H1 (cell line): ENCODE measurements at regions not wholly inside any gene's neighbourhood (a gene's known extent, or its start where the extent isn't known, plus 50 kb on each side); places are given as distances from the start of the nearest gene placed in this dataset.

Experiments
- CTCF ChIA-PET: fragments of 300-600 bp; sonication (Branson Sonifier 250); formaldehyde crosslinking; loops from one replicate; lab custom pipeline; 2021; ENCODE audit not compliant: partially characterized antibody; lab: Charles Lee
- POLR2A ChIA-PET: fragments of 300-600 bp; sonication (Branson Sonifier 250); formaldehyde crosslinking; loops from one replicate; lab custom pipeline; 2021; ENCODE audit warnings: inconsistent platforms; ENCODE audit not compliant: partially characterized antibody; lab: Charles Lee
- DNase-seq, 2 experiments: peaks; one replicate each; pipeline versions ENCODE4 v3.0.0 to v3.0.0-alpha.2; 2010 to 2022; ENCODE audit warnings: low spot score in 2 of 2, low read depth in 1 of 2, mixed read lengths in 1 of 2
- FAIRE-seq: peaks from 2 replicates; lab custom pipeline; 2011; peaks lifted over from hg19 to GRCh38; lab: Jason Lieb, UNC
- H2AFZ ChIP-seq: 2 replicates; pipeline ENCODE4 v1.8.1; 2012; ENCODE audit warnings: low read length, inconsistent platforms
- H2AK5ac ChIP-seq: 2 replicates; pipeline ENCODE4 v1.6.1; 2013; ENCODE audit warnings: low read depth, low read length
- H2BK120ac ChIP-seq: replicated peaks from 2 replicates; pipeline ENCODE3; 2013; ENCODE audit warnings: low read depth, low read length, inconsistent platforms
- H2BK12ac ChIP-seq: 2 replicates; pipeline ENCODE4 v1.6.1; 2013; ENCODE audit warnings: low read depth, low read length
- H2BK15ac ChIP-seq: 2 replicates; pipeline ENCODE4 v1.6.1; 2013; ENCODE audit warnings: low read length
- H2BK20ac ChIP-seq: 2 replicates; pipeline ENCODE4 v1.6.1; 2013; ENCODE audit warnings: low read length
- H2BK5ac ChIP-seq: 2 replicates; pipeline ENCODE4 v1.6.1; 2013; ENCODE audit warnings: low read depth, low read length
- H3K14ac ChIP-seq: 2 replicates; pipeline ENCODE4 v1.6.1; 2013; ENCODE audit warnings: inconsistent platforms; ENCODE audit not compliant: insufficient read length
- H3K18ac ChIP-seq: 2 replicates; pipeline ENCODE4 v1.6.1; 2013; ENCODE audit warnings: low read length; ENCODE audit errors: extremely low read depth
- H3K23ac ChIP-seq: 2 replicates; pipeline ENCODE4 v1.6.1; 2013; ENCODE audit warnings: inconsistent platforms; ENCODE audit not compliant: insufficient read length
- H3K23me2 ChIP-seq: 2 replicates; pipeline ENCODE4 v1.6.1; 2013; ENCODE audit warnings: low read depth, low read length
- H3K27ac ChIP-seq: 2 replicates; pipeline ENCODE4 v1.6.1; 2011; ENCODE audit warnings: low read depth, low read length, inconsistent platforms
- H3K27me3 ChIP-seq, 4 experiments: replicated peaks in 1 of 4; 1 replicate in 1 of 4; 2 replicates in 3 of 4; pipeline versions ENCODE4 v1.6.1 to v1.8.1; 2011 to 2013; ENCODE audit warnings: low read length in 3 of 4, mild to moderate bottlenecking in 3 of 4, inconsistent platforms in 2 of 4, mixed read lengths in 2 of 4, moderate library complexity in 1 of 4; ENCODE audit not compliant: control insufficient read depth in 3 of 4, insufficient read depth in 3 of 4; ENCODE audit errors: extremely low read depth in 1 of 4
- H3K36me3 ChIP-seq, 4 experiments: 2 replicates each; pipeline versions ENCODE4 v1.6.1 to v1.8.1; 2011 to 2013; ENCODE audit warnings: mild to moderate bottlenecking in 4 of 4, low read length in 3 of 4, moderate library complexity in 2 of 4, control low read depth in 1 of 4, inconsistent platforms in 1 of 4; ENCODE audit not compliant: insufficient read depth in 4 of 4, control insufficient read depth in 2 of 4
- H3K4ac ChIP-seq: replicated peaks from 2 replicates; pipeline ENCODE3; 2013; ENCODE audit warnings: low read length, low read depth, mixed read lengths, inconsistent platforms; ENCODE audit not compliant: insufficient read length
- H3K4me1 ChIP-seq, 4 experiments: replicated peaks in 1 of 4; 1 replicate in 1 of 4; 2 replicates in 3 of 4; pipeline versions ENCODE4 v1.6.1 to v1.8.1; 2011 to 2013; ENCODE audit warnings: low read length in 3 of 4, inconsistent platforms in 2 of 4, mixed read lengths in 1 of 4; ENCODE audit not compliant: insufficient read depth in 4 of 4, control insufficient read depth in 3 of 4
- H3K4me2 ChIP-seq, 2 experiments: 2 replicates each; pipeline versions ENCODE4 v1.6.1 to v1.8.1; 2011 to 2013; ENCODE audit warnings: low read depth in 2 of 2, low read length in 2 of 2, control low read depth in 1 of 2, inconsistent platforms in 1 of 2, mild to moderate bottlenecking in 1 of 2; ENCODE audit not compliant: insufficient read depth in 1 of 2
- H3K4me3 ChIP-seq, 4 experiments: fragments of 200-600, 300-600 bp in 1 of 4; sonication (generic), shearing (Covaris generic), sonication (Bioruptor Twin) in 1 of 4; 2 replicates each; pipeline versions ENCODE4 v1.5.1 to v1.8.1; 2011 to 2016; ENCODE audit warnings: low read length in 4 of 4, low read depth in 3 of 4, control low read depth in 2 of 4, inconsistent platforms in 2 of 4, mild to moderate bottlenecking in 2 of 4, mixed read lengths in 1 of 4, moderate library complexity in 1 of 4; ENCODE audit not compliant: insufficient read depth in 2 of 4; ENCODE audit errors: extremely low read depth in 1 of 4
- H3K56ac ChIP-seq: replicated peaks from 2 replicates; pipeline ENCODE3; 2013; ENCODE audit warnings: low read depth, mild to moderate bottlenecking, mixed read lengths, low read length, inconsistent platforms; ENCODE audit not compliant: insufficient read length
- H3K79me1 ChIP-seq: 2 replicates; pipeline ENCODE4 v1.6.1; 2013; ENCODE audit warnings: low read depth, low read length, control low read depth
- H3K79me2 ChIP-seq, 2 experiments: 2 replicates each; pipeline versions ENCODE4 v1.6.1 to v1.8.1; 2012 to 2013; ENCODE audit warnings: low read length in 2 of 2, mild to moderate bottlenecking in 2 of 2, inconsistent platforms in 1 of 2; ENCODE audit not compliant: insufficient read depth in 2 of 2, control insufficient read depth in 1 of 2
- H3K9ac ChIP-seq, 4 experiments: replicated peaks in 1 of 4; 1 replicate in 1 of 4; 2 replicates in 3 of 4; pipeline versions ENCODE4 v1.6.1 to v1.8.1; 2011 to 2013; ENCODE audit warnings: low read depth in 3 of 4, low read length in 3 of 4, control low read depth in 2 of 4, mild to moderate bottlenecking in 2 of 4, moderate library complexity in 2 of 4, inconsistent platforms in 1 of 4; ENCODE audit errors: extremely low read depth in 1 of 4
- H3K9me3 ChIP-seq, 2 experiments: 2 replicates each; pipeline versions ENCODE4 v1.6.1 to v1.8.1; 2012 to 2013; ENCODE audit warnings: mild to moderate bottlenecking in 2 of 2, moderate library complexity in 2 of 2, control low read depth in 1 of 2, inconsistent platforms in 1 of 2, low read depth in 1 of 2, low read length in 1 of 2, mixed read lengths in 1 of 2; ENCODE audit not compliant: insufficient read depth in 2 of 2
- H4K20me1 ChIP-seq, 2 experiments: replicated peaks in 1 of 2; 2 replicates each; pipeline versions ENCODE3 to v1.8.1; 2011 to 2013; ENCODE audit warnings: inconsistent platforms in 2 of 2, low read length in 2 of 2, mild to moderate bottlenecking in 1 of 2; ENCODE audit not compliant: insufficient read depth in 2 of 2, control insufficient read depth in 1 of 2
- H4K5ac ChIP-seq: 2 replicates; pipeline ENCODE4 v1.6.1; 2013; ENCODE audit warnings: low read length, low read depth, mixed read lengths, inconsistent platforms; ENCODE audit not compliant: insufficient read length
- H4K8ac ChIP-seq: 2 replicates; pipeline ENCODE4 v1.8.0; 2013; ENCODE audit warnings: mild to moderate bottlenecking, moderate library complexity, low read length, inconsistent platforms; ENCODE audit not compliant: insufficient read depth; ENCODE audit errors: extremely low read depth
- H4K91ac ChIP-seq: replicated peaks from 2 replicates; pipeline ENCODE3; 2013; ENCODE audit warnings: low read length, mixed read lengths, inconsistent platforms; ENCODE audit not compliant: insufficient read length
- EZH2 ChIP-seq: fragments of 200-600 bp; sonication (generic); IDR thresholded peaks from 2 replicates; pipeline ENCODE4 v1.7.1; 2012; ENCODE audit warnings: low read depth, mild to moderate bottlenecking, moderate library complexity, low read length, inconsistent platforms; ENCODE audit not compliant: severe bottlenecking
- JUND ChIP-seq: IDR thresholded peaks from 2 replicates; pipeline ENCODE4 v1.6.1; 2011; ENCODE audit warnings: mild to moderate bottlenecking, improper control_type of control experiment, low read length
- KDM4A ChIP-seq: IDR thresholded peaks from one replicate; pipeline ENCODE4 v1.7.1; 2012; ENCODE audit warnings: low read depth, mild to moderate bottlenecking, moderate library complexity, low read length, inconsistent platforms; ENCODE audit not compliant: severe bottlenecking
- SUZ12 ChIP-seq: fragments of 200-600 bp; sonication (generic); IDR thresholded peaks from 2 replicates; pipeline ENCODE4 v1.6.1; 2012; ENCODE audit warnings: mild to moderate bottlenecking, inconsistent platforms, low read length, moderate library complexity, mixed read lengths
- USF2 ChIP-seq: IDR thresholded peaks from 2 replicates; pipeline ENCODE4 v1.6.1; 2011; ENCODE audit warnings: low read length, improper control_type of control experiment
- WGBS, 2 experiments: shearing (Covaris generic) in 1 of 2; methylation state at CpG; one replicate each; pipeline versions ENCODE4 v1.1.6 to v1.1.7; 2013 to 2015; ENCODE audit warnings: low lambda C conversion rate in 2 of 2, mixed read lengths in 2 of 2, inconsistent platforms in 1 of 2, low coverage in 1 of 2, missing lambda C conversion rate in 1 of 2; ENCODE audit not compliant: insufficient replicate concordance in 2 of 2, insufficient coverage in 1 of 2, insufficient read length in 1 of 2; ENCODE audit errors: extremely low coverage in 1 of 2, missing lambda C conversion rate in 1 of 2; 5-methylcytosine and 5-hydroxymethylcytosine counted together

- H3K4me1 ChIP-seq, result peaks cover 0 to 3% (median 0%) of the 10 kb centered on the region in 4 experiments; a peak in 4 of 7 replicates
- H2BK12ac ChIP-seq, result no peak overlapping the region
- peaks cover 0 to 3% of the 10 kb centered on the region in 2 experiments for H4K20me1 ChIP-seq
- peak overlapping the region; percentile 25 for H2AFZ ChIP-seq
- H3K79me1 ChIP-seq, result no peaks in the 10 kb centered on the region
- peaks cover 3% of the 10 kb centered on the region; the same call in 1 of the 2 replicates for H3K23me2 ChIP-seq
- H2BK120ac ChIP-seq, result no peak overlapping the region
- WGBS, 2 experiments, result 19% methylated on average over 16 of the region's 16 CpGs; no CpG with 5 or more reads in 1 of the 2 experiments
- H3K79me2 ChIP-seq, result no peaks in the 10 kb centered on the region
- H2BK15ac ChIP-seq, result no peak overlapping the region
- H3K14ac ChIP-seq, result no peak overlapping the region
- CTCF ChIA-PET, result interaction anchor here (0.7 to 3.5 kb wide), 12 partner anchors 13 to 236 kb away, joined by 3 to 28 read pairs (median 4); no protein-coding TSS in a partner anchor
- TF ChIP-seq JUND, result no peak
- peak; percentile 88 for TF ChIP-seq EZH2
- no peak for TF ChIP-seq USF2
- peak; percentile 80 for TF ChIP-seq SUZ12
- peak; percentile 46 for TF ChIP-seq KDM4A
- H3K9ac ChIP-seq, result 0 out of 7 replicates have a peak overlapping the region, but pooled peaks of 1 of the 4 experiments have one; percentile 28
- H3K27ac ChIP-seq, result no peak overlapping the region
- POLR2A ChIA-PET, result interaction anchor here (1.1 to 2.1 kb wide), 4 partner anchors 12 to 98 kb away, joined by 4 to 9 read pairs (median 5); partner anchors contain the start of gene TRIM27
- H3K56ac ChIP-seq, result no peak overlapping the region
- H2AK5ac ChIP-seq, result no peak overlapping the region
- H3K9me3 ChIP-seq, result no peaks in the 10 kb centered on the region
- H4K5ac ChIP-seq, result no peak overlapping the region
- no peaks in the 10 kb centered on the region for H3K36me3 ChIP-seq
- H3K23ac ChIP-seq, result no peak overlapping the region
- no peak overlapping the region for H2BK5ac ChIP-seq
- H2BK20ac ChIP-seq, result no peak overlapping the region
- DNase-seq (no peak), FAIRE-seq (no peak)
- H3K27me3 ChIP-seq, result peaks cover 29 to 64% (median 46%) of the 10 kb centered on the region in 4 experiments
- H3K18ac ChIP-seq, result no peak overlapping the region
- no peak overlapping the region for H3K4ac ChIP-seq
- no peak overlapping the region for H4K91ac ChIP-seq
- H3K4me2 ChIP-seq, result peak overlapping the region; percentile 70 to 90
- H3K4me3 ChIP-seq, result peak overlapping the region; percentile 51 to 62 (median 58); a peak in 7 of 8 replicates
- H4K8ac ChIP-seq, result no peak overlapping the region
Observed at GRCh38 chr6:28825732-28826293, 98.0 kb downstream of the TRIM27 start.
